Cardiac muscle cell (in vitro differentiated cells and primary cell): ENCODE measurements at regions not wholly inside any gene's neighbourhood (a gene's known extent, or its start where the extent isn't known, plus 50 kb on each side); places are given as distances from the start of the nearest gene placed in this dataset.
"Not testable (repeated sequence)": the region's sequence is repeated elsewhere in the genome, so short reads cannot be mapped to it uniquely, and the experiment has no call there.

ENCODE experiments used
- DNase-seq, 2 donors: peaks; one replicate each; pipeline versions ENCODE4 v3.0.0 to v3.0.0-alpha.2; 2010 to 2017; ENCODE audit warnings: low read depth in 1 of 2, low spot score in 1 of 2
- H3K27ac ChIP-seq: fragments of 200-600 bp; sonication (generic); 2 replicates; pipeline ENCODE4 v1.5.1; 2016
- H3K27me3 ChIP-seq: fragments of 200-600 bp; sonication (generic); 2 replicates; pipeline ENCODE4 v1.6.0; 2016; ENCODE audit warnings: control low read depth
- H3K36me3 ChIP-seq: fragments of 200-600 bp; sonication (generic); 2 replicates; pipeline ENCODE4 v1.5.1; 2016; ENCODE audit warnings: control low read depth
- H3K4me1 ChIP-seq: fragments of 200-600 bp; sonication (generic); 2 replicates; pipeline ENCODE4 v1.8.1; 2017; ENCODE audit warnings: low read depth, mild to moderate bottlenecking, mixed run types
- H3K4me3 ChIP-seq: fragments of 200-600 bp; sonication (generic); 2 replicates; pipeline ENCODE4 v1.5.1; 2016; ENCODE audit warnings: mild to moderate bottlenecking
- H3K9me3 ChIP-seq: fragments of 200-600 bp; sonication (generic); 2 replicates; pipeline ENCODE4 v1.5.1; 2017; ENCODE audit warnings: low read depth, mild to moderate bottlenecking, control low read depth
- TF ChIP-seq, protein P1 (sequence below): IDR thresholded peaks from 2 replicates; pipeline ENCODE4 v1.5.1; 2012; ENCODE audit warnings: low read depth, mild to moderate bottlenecking, low read length

DNA sequence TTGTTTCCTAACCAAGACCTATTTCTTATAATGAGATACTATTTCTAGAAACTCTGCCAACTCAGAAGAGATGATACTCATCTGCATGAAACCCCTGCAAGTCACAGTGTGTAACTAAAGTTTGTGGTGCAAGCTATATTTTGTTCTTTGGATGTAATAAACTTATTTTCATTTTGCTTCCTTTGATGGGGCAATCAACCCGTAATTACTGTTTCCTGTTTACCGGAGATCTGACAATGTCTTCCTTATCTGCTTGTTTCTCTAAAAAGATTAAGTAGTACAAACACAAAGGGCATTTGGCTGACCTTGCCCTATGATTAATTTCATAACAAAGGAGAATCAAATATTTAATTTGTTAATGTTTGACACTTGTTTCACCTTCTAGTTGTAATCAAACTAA is 846.6 kb upstream of the ANO3 start:
- DNase-seq, result no peak
- Histone ChIP-seq H3K9me3 (no peaks in the 10 kb centered on the region), H3K27me3 (no peaks in the 10 kb centered on the region), H3K27ac (no peak overlapping the region), H3K36me3 (no peaks in the 10 kb centered on the region), H3K4me1 (no peaks in the 10 kb centered on the region), H3K4me3 (no peak overlapping the region)
- TF ChIP-seq, protein P1, sequence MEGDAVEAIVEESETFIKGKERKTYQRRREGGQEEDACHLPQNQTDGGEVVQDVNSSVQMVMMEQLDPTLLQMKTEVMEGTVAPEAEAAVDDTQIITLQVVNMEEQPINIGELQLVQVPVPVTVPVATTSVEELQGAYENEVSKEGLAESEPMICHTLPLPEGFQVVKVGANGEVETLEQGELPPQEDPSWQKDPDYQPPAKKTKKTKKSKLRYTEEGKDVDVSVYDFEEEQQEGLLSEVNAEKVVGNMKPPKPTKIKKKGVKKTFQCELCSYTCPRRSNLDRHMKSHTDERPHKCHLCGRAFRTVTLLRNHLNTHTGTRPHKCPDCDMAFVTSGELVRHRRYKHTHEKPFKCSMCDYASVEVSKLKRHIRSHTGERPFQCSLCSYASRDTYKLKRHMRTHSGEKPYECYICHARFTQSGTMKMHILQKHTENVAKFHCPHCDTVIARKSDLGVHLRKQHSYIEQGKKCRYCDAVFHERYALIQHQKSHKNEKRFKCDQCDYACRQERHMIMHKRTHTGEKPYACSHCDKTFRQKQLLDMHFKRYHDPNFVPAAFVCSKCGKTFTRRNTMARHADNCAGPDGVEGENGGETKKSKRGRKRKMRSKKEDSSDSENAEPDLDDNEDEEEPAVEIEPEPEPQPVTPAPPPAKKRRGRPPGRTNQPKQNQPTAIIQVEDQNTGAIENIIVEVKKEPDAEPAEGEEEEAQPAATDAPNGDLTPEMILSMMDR, result no peak

- H3K27me3 ChIP-seq, H3K4me1 ChIP-seq, H3K4me3 ChIP-seq, DNase-seq, H3K9me3 ChIP-seq, H3K36me3 ChIP-seq, H3K27ac ChIP-seq: not testable (repeated sequence)
These were observed 845.6 kb upstream of the ANO3 start for GRCh38 chr11:25486338-25486737.

- not testable (repeated sequence) for H3K27ac ChIP-seq, DNase-seq, H3K4me1 ChIP-seq, H3K4me3 ChIP-seq, H3K9me3 ChIP-seq, H3K27me3 ChIP-seq, H3K36me3 ChIP-seq
These were observed 843.8 kb upstream of the ANO3 start for GRCh38 chr11:25488176-25488575.

DNA sequence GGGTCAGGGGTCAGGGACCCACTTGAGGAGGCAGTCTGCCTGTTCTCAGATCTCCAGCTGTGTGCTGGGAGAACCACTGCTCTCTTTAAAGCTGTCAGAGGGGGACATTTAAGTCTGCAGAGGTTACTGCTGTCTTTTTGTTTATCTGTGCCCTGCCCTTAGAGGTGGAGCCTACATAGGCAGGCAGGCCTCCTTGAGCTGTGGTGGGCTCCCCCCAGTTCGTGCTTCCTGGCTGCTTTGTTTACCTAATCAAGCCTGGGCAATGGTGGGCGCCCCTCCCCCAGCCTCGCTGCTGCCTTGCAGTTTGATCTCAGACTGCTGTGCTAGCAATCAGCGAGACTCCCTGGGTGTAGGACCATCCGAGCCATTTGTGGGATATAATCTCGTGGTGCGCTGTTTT is 830.5 kb upstream of the ANO3 start:
- H3K4me1 ChIP-seq, result not testable (repeated sequence)

DNA sequence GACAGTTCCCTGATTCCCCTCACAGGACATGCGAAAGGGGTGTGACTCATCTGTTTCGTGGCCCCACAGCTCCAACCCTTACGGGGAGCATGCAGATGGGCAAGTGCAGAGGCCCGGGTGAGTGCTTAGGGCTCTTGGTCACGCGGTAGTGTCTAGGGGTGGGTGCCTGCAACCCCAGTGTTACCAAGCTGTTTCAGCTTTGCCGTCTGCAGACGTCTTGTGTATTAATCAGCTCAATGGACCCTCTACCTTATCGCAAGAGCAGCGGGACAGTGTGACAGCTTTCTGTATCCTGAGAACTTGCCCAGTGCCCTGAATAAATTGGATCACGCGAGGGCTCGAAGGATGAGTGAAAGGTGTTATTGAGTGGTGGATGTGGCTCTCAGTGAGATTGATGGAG is 816.4 kb upstream of the ANO3 start:
- Histone ChIP-seq H3K27me3 (no peaks in the 10 kb centered on the region), H3K27ac (no peak overlapping the region), H3K4me3 (no peak overlapping the region), H3K9me3 (no peaks in the 10 kb centered on the region), H3K4me1 (peaks cover 6% of the 10 kb centered on the region), H3K36me3 (no peaks in the 10 kb centered on the region)
- TF ChIP-seq, protein P1, result no peak
- no peak for DNase-seq

More for the DNA sequence above, 830.5 kb upstream of the ANO3 start:
- not testable (repeated sequence) for H3K9me3 ChIP-seq, H3K27ac ChIP-seq, H3K36me3 ChIP-seq, H3K4me3 ChIP-seq, H3K27me3 ChIP-seq, DNase-seq

GRCh38 chr11:25520459-25520858 is 811.5 kb upstream of the ANO3 start:
- no peak overlapping the region for H3K27ac ChIP-seq
- H3K4me3 ChIP-seq, result no peak overlapping the region
- H3K9me3 ChIP-seq, result no peaks in the 10 kb centered on the region
- no peaks in the 10 kb centered on the region for H3K36me3 ChIP-seq
- DNase-seq, result no peak
- peaks cover 14% of the 10 kb centered on the region for H3K4me1 ChIP-seq
- no peaks in the 10 kb centered on the region for H3K27me3 ChIP-seq
- TF ChIP-seq, protein P1, result no peak

GRCh38 chr11:25527841-25528240 is 804.1 kb upstream of the ANO3 start:
- H3K27ac ChIP-seq, result no peak overlapping the region
- H3K27me3 ChIP-seq, result no peaks in the 10 kb centered on the region
- H3K36me3 ChIP-seq, result no peaks in the 10 kb centered on the region
- H3K4me1 ChIP-seq, result no peaks in the 10 kb centered on the region
- H3K4me3 ChIP-seq, result no peak overlapping the region
- TF ChIP-seq, protein P1, result no peak
- H3K9me3 ChIP-seq, result no peaks in the 10 kb centered on the region
- no peak for DNase-seq
